ENCODE measurements at regions not wholly inside any gene's neighbourhood (a gene's known extent, or its start where the extent isn't known, plus 50 kb on each side); places are given as distances from the start of the nearest gene placed in this dataset.

DNA sequence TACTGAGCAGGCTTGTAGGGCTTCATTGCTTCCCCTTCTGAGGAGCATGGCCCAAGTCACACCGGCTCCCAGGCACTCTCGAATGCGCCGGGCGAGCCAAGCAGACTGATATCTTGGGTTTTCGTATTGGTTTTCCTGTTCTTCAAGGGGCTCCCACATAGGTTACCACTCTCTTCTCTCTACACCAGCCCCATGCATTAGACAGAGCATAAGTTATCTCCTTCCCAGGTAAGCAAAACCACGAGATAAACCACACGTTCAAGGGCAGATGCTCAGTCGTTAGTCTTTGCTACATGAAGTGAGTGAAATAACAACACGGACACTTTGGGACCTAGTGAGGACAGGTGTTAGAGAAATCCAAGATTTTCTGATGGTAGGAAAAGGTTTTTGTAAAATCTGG lies 211.2 kb downstream of the ABCC12 start:
- H3K4me1 Mint-ChIP-seq (ENCODE audit: low read depth), result no peaks in the 10 kb centered on the region
- no peaks in the 10 kb centered on the region for H3K36me3 Mint-ChIP-seq (ENCODE audit: low read depth)
- no peak overlapping the region for H3K4me3 Mint-ChIP-seq
- H3K27ac Mint-ChIP-seq, result no peak overlapping the region
- H3K27me3 Mint-ChIP-seq, result no peaks in the 10 kb centered on the region
- no peaks in the 10 kb centered on the region for H3K9me3 Mint-ChIP-seq

DNA sequence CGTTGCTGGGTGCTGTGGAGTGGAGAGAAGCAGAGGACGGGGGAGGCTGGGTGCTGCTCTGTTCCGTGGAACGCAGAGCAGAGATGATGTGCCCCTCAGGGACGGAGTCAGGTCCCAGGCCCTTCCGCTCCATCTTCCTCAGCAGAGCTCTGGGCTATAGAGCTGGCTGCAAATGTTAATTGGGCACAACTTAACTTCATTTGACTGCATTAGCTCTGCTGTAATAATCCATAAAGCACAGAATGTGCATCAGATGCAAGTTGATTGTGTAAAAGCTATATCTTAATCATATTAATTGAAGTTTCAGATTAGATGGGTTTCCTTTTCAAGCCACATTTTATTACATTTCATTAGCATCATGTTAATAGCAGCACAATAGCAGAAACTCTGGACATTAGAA lies 212.6 kb downstream of the ABCC12 start:
- no peaks in the 10 kb centered on the region for H3K4me1 Mint-ChIP-seq (ENCODE audit: low read depth)
- no peaks in the 10 kb centered on the region for H3K27me3 Mint-ChIP-seq
- no peak overlapping the region for H3K4me3 Mint-ChIP-seq
- H3K9me3 Mint-ChIP-seq, result no peaks in the 10 kb centered on the region
- no peaks in the 10 kb centered on the region for H3K36me3 Mint-ChIP-seq (ENCODE audit: low read depth)
- no peak overlapping the region for H3K27ac Mint-ChIP-seq

DNA sequence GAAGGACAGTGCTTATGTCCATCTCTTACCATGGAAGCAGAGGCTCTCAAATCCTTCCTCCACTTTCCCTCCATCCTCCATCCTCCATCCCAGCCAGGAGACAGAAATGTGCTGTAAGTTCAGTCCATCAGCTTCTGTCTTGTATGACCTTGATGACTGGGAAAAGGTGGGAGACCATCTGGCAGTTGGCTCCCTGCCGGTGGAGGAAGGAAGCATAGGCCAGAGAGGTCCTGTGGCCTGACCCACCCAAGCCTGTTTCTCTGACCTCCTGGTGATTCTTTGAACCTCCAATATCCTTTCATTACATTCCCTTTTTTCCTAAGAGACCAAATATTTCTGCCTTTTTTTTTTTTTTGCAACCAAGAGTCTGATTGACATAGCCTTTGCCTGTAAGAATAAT lies 215.3 kb downstream of the ABCC12 start:
- Mint-ChIP-seq H3K27ac (no peak overlapping the region), H3K9me3 (no peaks in the 10 kb centered on the region), H3K27me3 (peaks cover 3% of the 10 kb centered on the region), H3K4me1 (ENCODE audit: low read depth) (no peaks in the 10 kb centered on the region), H3K36me3 (ENCODE audit: low read depth) (no peaks in the 10 kb centered on the region), H3K4me3 (no peak overlapping the region)

DNA sequence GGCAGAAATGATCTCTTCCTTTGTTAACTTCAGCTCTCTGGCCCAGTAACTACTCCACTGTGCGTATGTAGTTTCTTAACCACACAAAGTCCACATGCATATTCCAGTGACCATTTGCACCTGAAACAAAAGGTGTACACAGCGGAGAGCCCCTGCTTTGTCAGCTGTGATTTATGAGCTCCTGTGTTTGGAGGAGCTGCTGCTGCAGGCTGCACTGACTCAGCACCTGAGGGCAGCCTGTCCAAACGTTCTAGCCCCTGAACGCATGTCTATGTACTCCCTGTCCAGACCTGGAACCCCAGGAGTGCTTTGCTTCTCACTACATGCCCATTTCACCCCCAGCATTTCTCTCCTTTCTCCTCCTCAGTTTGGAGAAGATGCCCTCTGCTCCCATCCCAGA lies 216.1 kb downstream of the ABCC12 start:
- H3K4me3 Mint-ChIP-seq, result no peak overlapping the region
- H3K36me3 Mint-ChIP-seq (ENCODE audit: low read depth), result no peaks in the 10 kb centered on the region
- H3K9me3 Mint-ChIP-seq, result no peaks in the 10 kb centered on the region

DNA sequence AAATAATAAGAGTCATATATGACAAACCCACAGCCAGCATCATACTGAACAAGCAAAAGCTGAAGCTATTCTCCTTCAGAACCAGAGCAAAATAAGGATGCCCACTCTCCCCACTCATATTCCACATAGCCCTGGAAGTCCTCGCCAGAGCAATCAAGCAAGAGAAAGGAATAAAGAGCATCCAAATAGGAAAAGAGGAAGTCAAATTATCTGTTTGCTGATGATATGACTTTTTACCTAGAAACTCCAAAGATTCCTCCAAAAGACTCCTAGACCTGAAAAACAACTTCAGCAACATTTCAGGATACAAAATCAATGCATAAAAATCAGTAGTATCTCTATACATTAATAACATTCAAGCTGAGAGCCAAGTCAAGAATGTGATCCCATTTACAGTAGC lies 217.5 kb downstream of the ABCC12 start:
- H3K36me3 Mint-ChIP-seq (ENCODE audit: low read depth), result no peaks in the 10 kb centered on the region
- no peaks in the 10 kb centered on the region for H3K4me1 Mint-ChIP-seq (ENCODE audit: low read depth)
- H3K27me3 Mint-ChIP-seq, result peaks cover 3% of the 10 kb centered on the region
- no peaks in the 10 kb centered on the region for H3K9me3 Mint-ChIP-seq
- no peak overlapping the region for H3K27ac Mint-ChIP-seq
- H3K4me3 Mint-ChIP-seq, result no peak overlapping the region

More for the DNA sequence above, 216.1 kb downstream of the ABCC12 start:
- H3K4me1 Mint-ChIP-seq (ENCODE audit: low read depth), result no peaks in the 10 kb centered on the region
- no peak overlapping the region for H3K27ac Mint-ChIP-seq
- H3K27me3 Mint-ChIP-seq, result peaks cover 3% of the 10 kb centered on the region

DNA sequence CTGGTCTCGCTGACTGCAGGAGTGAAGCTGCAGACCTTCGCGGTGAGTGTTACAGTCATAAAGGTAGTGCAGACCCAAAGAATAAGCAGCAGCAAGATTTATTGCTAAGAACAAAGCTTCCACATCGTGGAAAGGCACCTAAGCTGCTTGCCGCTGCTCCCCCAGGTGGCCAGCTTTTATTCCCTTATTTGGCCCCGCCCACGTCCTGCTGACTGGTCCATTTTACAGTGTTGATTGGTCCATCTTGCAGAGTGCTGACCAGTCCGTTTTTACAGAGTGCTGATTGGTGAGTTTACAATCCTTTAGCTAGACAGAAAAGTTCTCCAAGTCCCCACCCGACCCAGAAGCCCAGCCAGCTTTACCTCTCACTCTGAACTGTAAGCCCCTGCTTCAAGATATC lies 227.8 kb downstream of the ABCC12 start:
- no peaks in the 10 kb centered on the region for H3K36me3 Mint-ChIP-seq (ENCODE audit: low read depth)

DNA sequence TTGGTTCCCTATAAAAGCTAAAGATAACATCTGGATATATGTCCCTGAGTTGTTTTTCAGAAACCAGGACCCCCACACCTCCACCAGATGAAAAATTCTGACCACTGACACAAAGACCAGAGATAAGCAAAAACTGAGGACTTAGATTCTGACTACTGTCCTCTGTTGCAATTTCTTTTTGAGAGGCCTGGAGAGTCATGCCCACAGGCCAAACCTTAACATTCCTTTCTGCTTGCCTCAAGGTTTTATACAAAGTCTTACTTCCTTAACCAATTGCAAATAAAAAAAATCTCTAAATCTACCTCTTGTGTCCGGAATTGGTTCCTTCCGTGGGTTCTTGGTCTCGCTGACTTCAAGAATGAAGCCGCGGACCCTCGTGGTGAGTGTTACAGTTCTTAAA lies 228.5 kb downstream of the ABCC12 start:
- Mint-ChIP-seq H3K4me1 (ENCODE audit: low read depth) (no peaks in the 10 kb centered on the region), H3K36me3 (ENCODE audit: low read depth) (no peaks in the 10 kb centered on the region), H3K4me3 (no peak overlapping the region), H3K27ac (no peak overlapping the region), H3K9me3 (peaks cover 5% of the 10 kb centered on the region), H3K27me3 (peaks cover 3% of the 10 kb centered on the region)

More for the DNA sequence above, 227.8 kb downstream of the ABCC12 start:
- Mint-ChIP-seq H3K27me3 (peaks cover 3% of the 10 kb centered on the region), H3K4me1 (ENCODE audit: low read depth) (no peaks in the 10 kb centered on the region), H3K27ac (no peak overlapping the region), H3K4me3 (no peak overlapping the region), H3K9me3 (peaks cover 5% of the 10 kb centered on the region)

DNA sequence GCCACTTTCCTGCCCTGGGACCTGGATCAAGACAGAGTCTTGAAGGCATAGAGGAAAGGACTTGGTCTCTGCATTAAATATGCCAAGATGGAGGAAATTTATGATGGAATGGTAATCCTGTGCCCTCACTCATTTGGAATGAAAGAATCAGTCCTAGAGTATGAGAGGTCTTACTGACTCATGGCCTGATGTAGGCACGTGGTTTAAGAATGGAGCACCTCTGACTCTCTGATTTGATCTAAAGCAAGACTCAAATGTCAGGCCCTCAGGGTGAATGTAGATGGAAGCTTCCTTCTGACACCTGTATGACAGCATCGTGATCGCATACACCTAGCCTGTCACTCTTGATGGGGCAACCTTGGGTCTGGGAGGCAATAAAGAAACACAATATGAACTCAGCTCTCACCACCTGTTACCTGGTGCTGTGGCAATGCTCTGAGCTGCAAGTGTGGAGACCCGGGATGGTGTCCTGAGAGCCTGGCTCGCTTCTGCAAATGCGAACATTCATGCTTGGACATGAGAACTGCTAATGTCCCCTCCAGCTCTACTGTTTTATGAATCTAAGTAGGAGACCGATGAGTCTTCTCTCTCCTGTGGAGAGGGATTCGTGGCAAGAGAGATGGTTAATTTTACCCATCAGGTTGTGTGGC lies 229.9 kb downstream of the ABCC12 start:
- Mint-ChIP-seq H3K27ac (no peak overlapping the region), H3K9me3 (no peaks in the 10 kb centered on the region), H3K36me3 (ENCODE audit: low read depth) (no peaks in the 10 kb centered on the region), H3K4me3 (no peak overlapping the region), H3K4me1 (ENCODE audit: low read depth) (no peaks in the 10 kb centered on the region), H3K27me3 (peaks cover 3% of the 10 kb centered on the region)

DNA sequence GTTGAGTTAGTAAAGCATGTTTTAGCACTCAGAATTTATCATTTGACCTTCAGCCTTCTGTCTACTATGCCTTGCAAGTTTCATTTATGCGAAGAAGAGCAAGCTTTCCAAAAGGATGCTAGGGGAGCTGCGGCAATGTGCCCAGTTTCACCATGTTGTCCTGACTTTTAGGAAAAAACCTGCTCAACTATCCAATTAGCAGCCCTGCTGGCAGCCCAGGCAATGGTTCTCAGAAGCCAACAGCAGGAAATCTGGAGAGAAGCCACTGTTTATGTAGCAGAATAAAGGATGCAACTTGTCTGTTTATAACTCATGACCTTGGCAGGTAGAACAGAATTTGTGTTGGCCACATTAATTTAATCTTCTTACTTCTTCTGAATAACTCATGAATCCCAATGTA lies 230.8 kb downstream of the ABCC12 start:
- no peak overlapping the region for H3K4me3 Mint-ChIP-seq

DNA sequence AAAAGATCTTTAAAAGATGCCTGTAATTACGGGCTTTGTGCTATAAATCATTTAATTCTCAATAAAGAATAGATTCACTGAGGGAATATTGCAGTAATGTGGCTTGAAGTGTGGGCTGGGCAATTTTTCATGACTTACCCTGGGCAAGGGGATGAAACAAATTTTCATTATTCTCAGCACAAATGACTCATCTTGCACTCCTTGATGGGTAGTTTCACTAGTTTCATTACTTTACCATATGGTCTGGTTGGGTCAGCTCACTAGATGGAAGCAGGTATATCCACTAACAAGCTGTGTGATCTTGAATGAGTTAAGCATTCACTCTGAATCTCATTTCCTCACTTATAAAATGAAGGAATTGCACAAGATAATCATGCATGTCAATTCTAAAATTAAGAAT lies 234.3 kb downstream of the ABCC12 start:
- no peaks in the 10 kb centered on the region for H3K27me3 Mint-ChIP-seq
- no peak overlapping the region for H3K27ac Mint-ChIP-seq
- H3K4me1 Mint-ChIP-seq (ENCODE audit: low read depth), result no peaks in the 10 kb centered on the region
- H3K4me3 Mint-ChIP-seq, result no peak overlapping the region
- H3K9me3 Mint-ChIP-seq, result no peaks in the 10 kb centered on the region
- H3K36me3 Mint-ChIP-seq (ENCODE audit: low read depth), result no peaks in the 10 kb centered on the region

More for the DNA sequence above, 230.8 kb downstream of the ABCC12 start:
- Mint-ChIP-seq H3K27ac (no peak overlapping the region), H3K4me1 (ENCODE audit: low read depth) (no peaks in the 10 kb centered on the region), H3K27me3 (peaks cover 3% of the 10 kb centered on the region), H3K9me3 (no peaks in the 10 kb centered on the region), H3K36me3 (ENCODE audit: low read depth) (no peaks in the 10 kb centered on the region)

DNA sequence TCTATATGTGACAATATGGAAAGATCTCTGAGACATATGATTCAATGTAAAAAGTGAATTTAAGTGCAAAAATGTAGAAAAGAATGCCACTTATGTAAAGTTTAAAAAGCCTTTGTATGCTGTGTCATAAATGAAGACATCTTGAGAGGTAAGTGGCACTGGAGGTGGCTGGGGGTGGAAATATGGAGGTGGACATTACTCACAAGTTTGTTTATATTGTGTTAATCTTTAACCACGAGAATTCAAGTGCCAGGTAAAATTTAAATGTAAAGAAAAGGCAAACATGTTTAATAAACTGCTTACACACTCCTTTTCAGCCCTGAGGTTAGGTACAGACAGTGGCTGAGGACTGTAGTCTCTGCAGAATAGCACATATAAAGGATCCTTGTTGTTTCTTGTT lies 235.1 kb downstream of the ABCC12 start:
- H3K4me1 Mint-ChIP-seq (ENCODE audit: low read depth), result no peaks in the 10 kb centered on the region
- no peak overlapping the region for H3K4me3 Mint-ChIP-seq
- H3K27me3 Mint-ChIP-seq, result no peaks in the 10 kb centered on the region
- H3K36me3 Mint-ChIP-seq (ENCODE audit: low read depth), result no peaks in the 10 kb centered on the region
- no peaks in the 10 kb centered on the region for H3K9me3 Mint-ChIP-seq
- no peak overlapping the region for H3K27ac Mint-ChIP-seq

DNA sequence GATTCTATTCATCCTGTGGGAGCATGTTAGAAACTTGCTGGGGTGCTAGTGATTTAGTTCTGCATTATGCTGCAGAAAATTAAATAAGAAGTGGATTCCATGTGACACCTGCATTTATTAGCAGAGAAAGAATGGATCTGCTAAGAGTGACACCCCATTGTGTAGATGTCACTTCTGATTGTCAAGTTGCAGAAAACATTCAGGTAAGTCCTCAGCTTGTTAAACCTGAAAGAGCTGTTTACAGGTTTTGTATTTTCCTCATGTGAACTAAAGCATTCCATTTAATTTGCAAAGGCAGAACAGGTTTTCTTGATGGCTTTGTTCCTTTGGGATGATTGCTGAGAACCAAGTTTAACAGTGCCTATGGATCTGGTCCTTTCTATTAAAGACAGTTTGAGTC lies 238.7 kb downstream of the ABCC12 start:
- Mint-ChIP-seq H3K27ac (no peak overlapping the region), H3K4me3 (no peak overlapping the region)

DNA sequence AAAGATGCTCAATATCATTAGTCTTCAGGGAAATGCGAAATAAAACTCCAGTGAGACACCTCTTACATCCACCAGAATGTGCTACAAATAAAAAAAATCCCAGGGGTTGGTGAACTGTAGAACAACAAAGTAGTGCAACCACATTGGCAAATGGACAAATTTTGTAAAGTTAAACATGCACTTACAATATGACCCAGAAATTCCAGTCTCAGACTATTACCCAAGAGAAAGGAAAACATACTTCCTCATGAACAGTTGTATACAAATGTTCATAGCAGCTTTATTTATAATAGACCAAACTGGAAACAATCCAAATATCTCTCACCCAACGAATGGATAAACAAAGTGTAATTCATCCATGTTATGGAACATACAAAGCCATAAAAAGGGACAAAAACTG lies 239.5 kb downstream of the ABCC12 start:
- Mint-ChIP-seq H3K27ac (no peak overlapping the region), H3K4me3 (no peak overlapping the region), H3K27me3 (no peaks in the 10 kb centered on the region), H3K9me3 (no peaks in the 10 kb centered on the region), H3K4me1 (ENCODE audit: low read depth) (no peaks in the 10 kb centered on the region), H3K36me3 (ENCODE audit: low read depth) (no peaks in the 10 kb centered on the region)

More for the DNA sequence above, 238.7 kb downstream of the ABCC12 start:
- Mint-ChIP-seq H3K4me1 (ENCODE audit: low read depth) (no peaks in the 10 kb centered on the region), H3K27me3 (no peaks in the 10 kb centered on the region), H3K36me3 (ENCODE audit: low read depth) (no peaks in the 10 kb centered on the region), H3K9me3 (no peaks in the 10 kb centered on the region)

DNA sequence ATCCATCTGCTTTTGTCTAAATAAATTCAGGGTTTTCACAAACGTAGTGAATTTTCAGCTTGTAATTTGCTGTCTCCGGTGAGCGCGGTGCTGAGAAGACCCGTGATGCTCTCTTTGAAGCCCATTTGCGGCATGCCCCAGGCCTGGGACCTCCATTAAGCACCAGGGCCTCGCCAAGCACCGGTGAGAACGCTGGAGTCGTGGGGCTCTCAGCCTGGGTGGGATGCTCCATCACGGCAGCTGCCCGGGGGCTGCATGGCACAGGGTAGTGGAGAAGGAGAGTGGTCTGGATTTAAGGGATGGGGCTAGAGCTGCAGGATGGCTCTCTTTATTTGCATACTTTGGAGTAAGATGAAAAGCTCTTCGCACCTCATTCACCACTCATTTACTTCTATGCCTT lies 248.7 kb downstream of the ABCC12 start:
- no peak overlapping the region for H3K27ac Mint-ChIP-seq
- no peaks in the 10 kb centered on the region for H3K4me1 Mint-ChIP-seq (ENCODE audit: low read depth)
- H3K27me3 Mint-ChIP-seq, result peaks cover 11% of the 10 kb centered on the region
- no peaks in the 10 kb centered on the region for H3K36me3 Mint-ChIP-seq (ENCODE audit: low read depth)
- H3K4me3 Mint-ChIP-seq, result no peak overlapping the region
- H3K9me3 Mint-ChIP-seq, result no peaks in the 10 kb centered on the region

DNA sequence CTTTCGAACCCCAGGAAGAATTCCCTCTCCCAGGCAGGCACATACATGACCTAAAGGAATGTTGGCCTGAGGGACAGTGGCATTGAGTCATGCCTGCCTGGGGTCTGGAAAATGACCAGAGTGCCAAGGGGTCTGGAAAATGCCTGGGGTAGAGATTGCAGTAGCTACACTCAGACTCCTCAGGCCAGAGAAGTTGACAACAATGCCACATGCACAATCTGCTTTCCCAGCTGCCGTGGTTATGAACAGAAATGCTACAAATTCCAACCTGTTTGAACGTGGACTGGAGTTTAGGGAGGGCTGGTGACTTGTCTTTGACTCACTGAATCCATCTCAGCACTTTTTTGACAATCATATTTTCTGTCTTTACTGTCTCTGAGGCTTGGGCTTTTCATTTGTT lies 250.0 kb downstream of the ABCC12 start:
- Mint-ChIP-seq H3K4me1 (ENCODE audit: low read depth) (no peaks in the 10 kb centered on the region), H3K4me3 (no peak overlapping the region), H3K27me3 (peaks cover 11% of the 10 kb centered on the region), H3K36me3 (ENCODE audit: low read depth) (no peaks in the 10 kb centered on the region), H3K27ac (no peak overlapping the region), H3K9me3 (no peaks in the 10 kb centered on the region)

DNA sequence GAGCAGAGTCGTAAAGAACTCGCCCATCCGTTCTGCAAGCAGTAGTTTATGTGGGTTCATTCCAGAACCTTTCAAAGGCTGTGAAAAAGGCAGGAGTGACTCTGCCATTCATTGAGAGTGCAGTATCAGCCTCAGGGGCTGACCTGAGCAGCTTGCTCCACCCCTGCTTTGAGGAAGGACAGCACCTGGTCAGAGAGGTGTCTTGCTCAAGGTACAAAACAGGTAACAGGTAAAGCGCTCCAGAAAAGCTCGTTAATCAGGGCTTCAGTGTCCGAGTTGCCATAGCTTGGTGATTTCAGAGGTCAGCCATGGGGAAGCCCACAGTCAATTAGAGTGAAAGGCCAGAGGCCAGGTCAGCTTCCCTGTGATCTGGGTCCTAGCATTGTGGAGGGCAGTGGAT lies 251.1 kb downstream of the ABCC12 start:
- H3K9me3 Mint-ChIP-seq, result no peaks in the 10 kb centered on the region
- peaks cover 11% of the 10 kb centered on the region for H3K27me3 Mint-ChIP-seq
- no peak overlapping the region for H3K27ac Mint-ChIP-seq
- no peaks in the 10 kb centered on the region for H3K4me1 Mint-ChIP-seq (ENCODE audit: low read depth)
- no peak overlapping the region for H3K4me3 Mint-ChIP-seq
- H3K36me3 Mint-ChIP-seq (ENCODE audit: low read depth), result no peaks in the 10 kb centered on the region

Data from stimulated activated naive CD8-positive, alpha-beta T cell treated with anti-CD3 and anti-CD28 coated beads, Interleukin-15, Interleukin-2, amounts not matched to agents 100 ng/mL and 50 ng/mL, for 24 hours (primary cell).